GM19240 (cell line): ENCODE measurements at regions not wholly inside any gene's neighbourhood (a gene's known extent, or its start where the extent isn't known, plus 50 kb on each side); places are given as distances from the start of the nearest gene placed in this dataset.

Experiments
- DNase-seq: peaks from one replicate; pipeline ENCODE4 v3.0.0; 2011; ENCODE audit warnings: low spot score; ENCODE audit not compliant: insufficient read length

DNA sequence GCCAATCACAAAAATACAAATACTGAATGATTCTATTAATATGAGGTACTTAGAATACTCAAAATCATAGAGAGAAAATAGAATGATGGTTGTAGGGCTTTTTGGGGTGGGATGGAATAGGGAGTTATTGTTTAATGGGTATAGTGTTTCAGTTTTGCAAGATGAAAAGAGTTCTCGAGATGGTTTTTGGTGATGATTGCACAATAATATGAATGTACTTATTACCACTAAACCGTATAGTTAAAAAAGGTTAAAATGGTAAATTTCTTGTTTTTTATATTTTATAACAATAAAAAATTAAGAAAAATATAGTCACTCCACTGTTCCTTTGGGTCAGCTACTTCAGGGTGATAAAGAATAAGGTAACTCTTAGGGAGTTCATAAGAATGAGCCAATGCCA, 560.1 kb downstream of the TDRD15 start:
- DNase-seq, result no peak

DNA sequence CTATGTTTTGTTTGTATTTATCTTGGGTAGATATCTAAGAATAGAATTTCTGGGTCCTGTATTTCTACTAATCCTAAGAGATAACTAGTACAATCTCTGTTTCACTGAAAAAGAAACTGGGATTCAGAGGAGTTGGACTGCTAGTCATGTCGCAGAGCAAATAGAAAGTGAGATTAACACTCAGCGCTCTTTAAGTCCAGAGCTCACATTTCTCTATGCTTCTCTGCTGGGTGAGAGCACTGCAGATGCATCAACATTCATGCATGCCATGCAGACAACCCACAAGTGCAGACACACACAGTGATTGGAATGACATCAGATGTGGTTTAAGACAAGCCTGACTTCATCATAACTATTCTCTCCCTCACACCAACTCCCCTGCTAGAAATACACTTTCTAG, 563.8 kb downstream of the TDRD15 start:
- no peak for DNase-seq

DNA sequence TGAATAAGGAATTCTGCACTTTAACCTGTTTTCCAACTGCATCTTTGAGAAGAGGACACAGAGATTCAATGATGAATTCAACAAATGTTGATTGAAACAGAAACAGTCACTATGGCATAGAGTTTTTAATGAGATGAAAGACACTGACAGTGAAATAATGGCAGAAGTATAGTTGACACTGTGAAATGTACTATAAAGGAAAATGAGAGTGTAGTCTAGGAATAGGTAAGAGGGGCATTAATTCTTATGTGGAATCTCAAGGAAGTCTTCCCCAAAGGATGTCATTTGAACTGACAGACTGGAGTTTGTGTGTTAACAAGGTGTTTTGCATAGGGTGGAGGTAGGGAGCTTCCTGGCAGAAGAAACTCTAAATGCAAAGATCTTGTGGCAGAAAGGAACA, 566.2 kb downstream of the TDRD15 start:
- no peak for DNase-seq

DNA sequence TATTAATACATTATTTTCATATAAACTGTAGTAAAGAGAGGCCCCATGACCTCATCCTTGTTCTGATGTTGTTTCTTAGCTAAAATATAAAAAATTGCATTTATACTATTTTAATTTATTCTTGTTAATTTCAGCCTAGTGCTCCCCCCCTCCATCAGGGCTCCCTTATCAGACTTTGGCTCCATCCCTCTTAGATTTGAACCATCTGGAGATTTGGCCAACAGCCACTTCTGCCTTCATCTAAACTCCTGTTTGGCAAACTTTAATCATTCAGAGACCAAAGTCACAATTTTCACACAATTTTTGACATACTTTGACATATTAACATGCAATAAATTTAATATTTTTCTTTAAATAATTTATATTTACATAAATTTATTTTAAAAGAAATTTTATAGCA, 569.3 kb downstream of the TDRD15 start:
- no peak for DNase-seq

DNA sequence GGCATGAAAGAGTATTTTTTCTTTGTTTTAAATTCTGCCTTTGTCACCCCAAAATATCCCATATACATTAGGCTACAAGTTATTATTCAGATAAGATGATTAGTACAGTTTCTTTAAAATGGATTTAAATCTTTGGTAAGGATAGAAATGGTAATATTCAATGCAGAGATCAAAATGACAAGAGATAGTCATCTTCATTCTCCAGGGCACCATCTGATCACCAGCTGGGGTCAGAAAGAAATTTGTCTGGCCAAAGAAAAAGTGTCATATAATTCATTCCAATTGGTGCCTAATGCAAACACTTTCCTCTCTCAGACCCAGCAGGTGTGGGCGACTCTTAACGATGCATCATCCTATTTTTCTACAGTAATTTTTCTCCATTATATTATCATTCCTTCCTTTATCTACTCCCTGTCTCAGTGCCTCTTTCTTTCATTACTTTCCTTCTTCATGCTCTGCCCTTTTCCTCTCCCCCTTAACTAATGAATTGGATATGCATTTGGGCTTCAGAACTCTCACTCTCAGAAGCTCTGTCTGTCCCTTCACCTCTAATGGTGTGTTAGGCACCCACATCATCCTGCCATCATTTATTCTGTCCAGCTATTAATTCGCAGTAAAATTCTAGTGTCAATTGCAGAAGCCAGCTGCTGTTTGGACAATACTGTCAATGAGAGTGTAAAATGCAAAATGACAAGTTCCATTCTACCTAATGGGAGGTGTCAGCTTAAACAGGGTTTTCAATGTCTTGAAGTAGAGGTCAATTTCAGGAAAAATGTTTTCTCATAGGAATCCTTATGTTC, 570.5 kb downstream of the TDRD15 start:
- DNase-seq, result no peak

DNA sequence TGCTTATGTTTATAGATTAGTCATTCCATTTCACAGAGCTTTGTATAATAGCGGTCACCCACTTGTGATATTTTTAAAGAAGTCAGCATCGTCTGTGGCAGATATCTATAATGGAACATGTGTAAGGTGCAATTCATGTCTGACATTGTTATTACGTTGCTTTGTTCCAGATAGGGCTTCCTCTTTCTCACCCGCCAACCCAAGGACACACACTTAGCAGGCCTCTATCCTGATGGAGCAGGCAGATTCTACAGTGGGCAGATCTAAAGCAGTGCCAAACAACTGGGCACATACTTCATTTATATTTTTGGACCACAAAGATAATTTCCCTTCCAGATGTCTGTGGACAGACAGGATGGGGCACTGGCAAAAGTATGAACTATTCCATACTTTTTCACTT, 573.1 kb downstream of the TDRD15 start:
- DNase-seq, result no peak

DNA sequence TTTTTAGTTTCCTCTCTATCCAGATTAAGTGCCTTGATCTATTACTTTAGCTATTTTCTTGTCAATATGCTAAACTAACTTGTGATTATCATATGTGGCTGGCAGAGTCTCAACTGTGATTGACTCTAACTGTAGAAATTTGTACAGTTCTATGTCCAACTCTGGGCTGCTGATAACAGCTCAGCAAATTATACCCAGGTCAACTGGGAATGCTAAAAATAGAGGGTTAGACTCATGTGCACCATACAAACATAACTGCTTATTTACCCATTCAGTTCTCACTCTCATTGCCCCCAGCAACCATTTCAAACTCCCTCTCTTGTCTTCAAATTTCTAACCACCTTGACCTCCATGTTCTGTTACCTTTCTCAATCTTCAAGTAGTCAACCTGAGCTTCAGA, 576.9 kb downstream of the TDRD15 start:
- DNase-seq, result no peak

DNA sequence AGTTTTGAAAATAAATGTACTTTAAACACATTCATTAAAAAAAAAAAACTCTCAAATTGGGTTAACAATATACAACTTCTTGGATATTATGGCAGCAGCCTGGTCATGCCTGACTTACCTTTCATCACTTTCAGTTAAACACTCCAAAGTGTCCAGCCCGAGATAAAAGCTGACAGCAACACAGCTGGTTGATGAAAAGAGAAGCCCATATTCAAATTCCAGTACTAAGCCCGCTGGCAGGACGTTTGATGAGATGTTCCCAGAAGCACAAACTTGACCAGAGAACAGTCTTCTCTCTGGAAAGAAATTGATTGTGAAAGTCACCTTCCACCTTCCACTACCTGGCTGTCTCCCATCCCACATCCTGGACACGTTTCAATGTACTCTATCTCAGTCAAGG, 586.3 kb downstream of the TDRD15 start:
- DNase-seq, result no peak

DNA sequence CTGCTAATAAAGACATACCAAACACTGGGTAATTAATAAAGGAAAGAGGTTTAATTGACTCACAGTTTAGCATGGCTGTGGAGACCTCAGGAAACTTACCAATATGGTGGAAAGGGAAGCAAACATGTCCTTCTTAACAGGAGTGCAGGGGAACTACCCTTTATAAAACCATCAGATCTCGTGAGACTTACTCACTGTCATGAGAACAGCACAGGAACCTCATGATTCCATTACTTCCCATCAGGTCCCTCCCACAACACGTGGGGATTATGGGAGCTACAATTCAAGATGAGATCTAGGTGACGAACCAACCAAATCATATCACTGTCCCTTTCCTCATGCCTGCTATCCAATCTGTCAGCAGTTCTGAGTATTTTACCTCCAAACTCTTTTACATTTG, 586.7 kb downstream of the TDRD15 start:
- DNase-seq, result no peak

DNA sequence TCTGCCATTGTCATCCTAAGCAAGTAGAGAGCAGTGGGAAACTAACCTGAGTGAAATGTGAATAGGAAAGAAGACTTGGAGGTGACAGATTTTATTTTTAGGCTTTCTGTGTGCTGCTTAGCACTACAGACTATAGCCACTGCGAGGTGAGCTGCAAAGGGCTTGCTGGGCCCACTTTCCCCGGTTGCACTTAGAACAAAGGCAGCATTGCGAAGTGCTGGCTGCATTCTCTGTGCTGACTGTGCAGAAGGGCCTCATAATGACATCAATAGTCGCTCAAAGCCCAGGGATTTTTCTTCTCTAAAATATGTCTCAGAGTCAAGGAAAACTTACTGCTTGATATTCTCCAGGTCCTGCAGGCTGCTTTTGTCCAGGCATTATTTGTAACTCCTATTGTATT, 592.1 kb downstream of the TDRD15 start:
- DNase-seq, result no peak

DNA sequence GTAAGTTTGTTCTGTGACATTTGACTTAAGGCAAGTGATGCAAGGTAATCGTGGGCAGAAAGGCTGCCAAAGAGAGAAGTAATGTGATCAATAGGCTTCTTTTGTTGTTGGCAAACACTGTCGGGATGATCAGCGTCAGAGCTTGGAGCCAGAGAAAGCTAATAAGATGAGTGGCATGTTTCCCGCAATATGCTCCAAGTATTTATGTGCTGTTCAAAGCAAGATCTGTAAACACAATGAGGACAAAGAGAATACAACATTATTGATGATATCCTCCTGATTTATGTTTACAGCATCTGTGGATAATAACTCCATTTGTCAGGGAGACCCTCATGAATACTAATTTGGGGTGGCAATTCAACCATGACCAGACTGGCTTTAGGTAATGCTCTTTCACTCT, 603.3 kb downstream of the TDRD15 start:
- DNase-seq, result no peak

DNA sequence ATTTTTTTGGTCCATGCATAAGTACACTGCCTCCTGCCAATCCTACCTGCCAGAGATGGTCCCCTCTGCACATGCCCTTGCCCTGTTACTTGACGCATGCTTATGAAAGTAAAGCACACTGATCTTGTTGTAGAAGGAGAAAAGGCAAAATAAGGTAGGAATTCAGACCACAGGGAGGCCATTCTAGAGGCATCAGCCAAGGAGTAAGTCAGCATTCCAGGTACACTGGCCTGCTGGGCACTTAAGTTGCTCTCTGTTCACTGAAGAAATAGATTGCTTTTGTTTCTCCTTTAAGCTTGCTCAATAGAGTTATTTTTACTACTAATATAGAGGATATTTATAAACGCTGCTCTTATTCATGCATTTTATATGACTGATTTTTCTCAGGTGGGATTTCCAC, 604.4 kb downstream of the TDRD15 start:
- DNase-seq, result no peak

DNA sequence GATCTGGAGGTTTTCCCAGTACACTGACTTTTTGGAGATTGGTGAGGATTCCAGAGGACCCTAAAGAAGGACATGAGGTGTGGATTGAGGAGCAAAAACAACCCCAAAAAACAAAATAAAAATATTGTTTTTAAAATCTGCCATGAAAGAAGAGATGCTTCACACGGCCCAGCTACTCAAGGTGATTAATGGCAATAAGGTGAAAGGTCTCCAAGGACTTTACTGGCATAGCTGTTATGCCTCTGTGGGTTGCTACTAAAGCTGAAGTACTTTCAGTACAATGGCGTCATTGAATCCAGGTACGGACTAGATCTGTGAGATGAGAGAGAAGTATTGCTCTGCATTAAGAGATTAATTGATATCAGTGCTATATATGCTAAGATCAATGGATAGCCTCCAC, 606.4 kb downstream of the TDRD15 start:
- no peak for DNase-seq

DNA sequence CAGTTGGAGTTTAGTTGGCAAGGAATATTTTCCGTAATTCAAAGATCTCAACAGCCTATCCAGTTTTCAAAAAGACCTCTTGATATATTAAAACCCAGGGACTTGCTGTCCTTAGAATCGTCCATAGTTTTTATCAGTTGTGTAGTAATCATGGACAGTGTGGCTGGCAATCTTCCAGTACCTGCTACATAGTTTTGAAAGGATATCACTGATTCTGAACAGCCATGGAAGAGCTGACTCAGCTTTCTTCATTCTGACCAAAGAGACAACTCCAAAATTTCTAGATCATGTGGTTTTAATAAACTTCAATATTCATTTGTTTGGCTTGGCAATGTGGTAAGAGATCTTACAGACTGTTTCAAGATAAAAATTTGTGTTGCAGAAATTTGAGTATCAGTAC, 616.7 kb downstream of the TDRD15 start:
- DNase-seq, result no peak

DNA sequence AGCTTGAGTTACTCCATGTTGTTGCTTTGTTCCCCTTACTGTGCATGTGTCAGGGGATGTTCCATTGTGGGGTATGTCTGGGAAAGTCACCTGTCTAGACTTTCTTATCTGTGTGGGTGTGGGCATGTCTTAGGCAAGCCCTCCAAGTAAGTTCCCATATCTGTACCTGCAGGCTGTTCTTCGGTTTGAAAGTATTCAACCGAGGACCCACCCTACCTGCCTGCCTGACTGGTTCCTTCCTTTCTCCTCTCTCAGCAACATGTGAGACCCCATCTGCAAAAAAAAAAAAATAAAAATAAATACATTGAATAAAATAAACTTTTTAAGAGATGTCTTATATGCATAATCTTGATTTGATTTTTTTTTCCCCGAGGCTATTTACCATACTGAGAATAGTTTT, 622.7 kb downstream of the TDRD15 start:
- DNase-seq, result no peak

DNA sequence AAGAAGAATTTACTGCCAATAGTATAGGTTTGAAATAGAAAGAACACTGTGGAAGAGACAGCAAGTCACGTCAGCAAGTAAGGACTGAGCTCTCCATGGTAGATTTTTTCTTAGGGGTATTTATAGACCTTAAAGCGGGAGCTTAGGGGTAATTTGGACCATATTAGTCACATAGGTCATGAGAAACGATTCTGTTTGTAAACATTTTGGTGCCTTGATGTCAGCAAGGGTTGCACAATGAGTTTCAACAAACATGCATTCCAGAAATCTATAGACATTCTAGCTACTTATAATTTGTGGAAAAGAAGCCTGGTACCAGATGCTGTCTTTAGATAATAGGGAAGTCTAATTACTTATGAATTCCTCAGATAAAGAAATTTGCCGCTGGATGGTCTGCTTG, 624.7 kb downstream of the TDRD15 start:
- no peak for DNase-seq

DNA sequence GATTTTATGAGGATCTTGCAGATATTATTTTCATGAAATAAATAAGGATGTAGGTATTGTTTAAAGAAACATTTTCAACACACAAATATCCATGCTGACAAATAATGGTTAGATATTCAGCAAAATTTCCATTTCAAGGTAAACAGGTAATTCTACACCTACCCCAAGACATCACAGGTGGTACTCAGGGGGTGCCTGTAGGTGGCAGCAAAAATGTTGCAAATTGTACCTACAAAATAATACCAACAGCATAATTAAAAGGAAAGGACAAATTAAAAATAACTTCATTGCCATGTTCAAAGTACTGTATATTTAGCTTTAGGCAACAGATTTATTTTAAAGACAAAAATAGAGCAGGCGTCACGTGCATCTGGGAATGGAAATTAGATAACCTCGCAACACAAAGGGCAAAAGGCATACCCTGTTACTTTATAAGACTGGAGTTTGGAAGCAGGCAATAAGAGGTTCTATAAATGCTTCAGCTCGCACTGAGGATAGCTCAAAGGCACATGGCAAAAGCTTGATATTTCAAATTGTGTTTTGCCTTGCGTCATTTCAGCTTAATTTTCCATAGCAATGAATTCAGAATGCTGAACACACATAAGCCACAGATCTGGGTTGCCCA, 630.5 kb downstream of the TDRD15 start:
- DNase-seq, result no peak

DNA sequence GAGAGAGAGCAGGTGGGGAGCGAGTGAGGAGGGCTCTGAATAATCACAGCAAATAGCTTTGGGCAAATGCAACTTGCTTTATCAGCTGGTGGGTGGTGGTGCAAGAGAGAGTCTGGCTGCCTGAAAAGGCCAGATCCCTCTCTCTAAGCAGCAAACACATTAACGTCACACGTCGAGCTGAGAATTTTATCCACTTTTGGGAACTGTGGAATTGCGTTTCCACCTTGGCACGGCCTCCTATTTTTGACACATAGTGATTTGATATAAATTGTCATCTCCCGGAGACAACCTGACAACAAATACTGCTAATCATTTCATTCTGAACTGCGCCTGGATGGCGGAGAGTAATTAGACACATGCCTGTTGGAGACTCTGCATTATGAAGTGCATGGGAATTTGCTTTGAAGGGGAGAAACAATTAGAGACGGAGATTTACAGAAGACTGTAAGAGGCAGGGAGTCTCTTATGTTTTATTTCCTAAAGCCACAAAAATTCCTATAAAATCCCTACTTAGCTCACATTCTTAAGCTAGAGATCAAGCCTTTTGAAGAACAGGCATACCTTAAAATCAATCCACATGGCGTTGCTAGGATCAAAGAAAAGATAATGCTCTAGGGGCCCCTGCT, 634.1 kb downstream of the TDRD15 start:
- DNase-seq, result no peak

DNA sequence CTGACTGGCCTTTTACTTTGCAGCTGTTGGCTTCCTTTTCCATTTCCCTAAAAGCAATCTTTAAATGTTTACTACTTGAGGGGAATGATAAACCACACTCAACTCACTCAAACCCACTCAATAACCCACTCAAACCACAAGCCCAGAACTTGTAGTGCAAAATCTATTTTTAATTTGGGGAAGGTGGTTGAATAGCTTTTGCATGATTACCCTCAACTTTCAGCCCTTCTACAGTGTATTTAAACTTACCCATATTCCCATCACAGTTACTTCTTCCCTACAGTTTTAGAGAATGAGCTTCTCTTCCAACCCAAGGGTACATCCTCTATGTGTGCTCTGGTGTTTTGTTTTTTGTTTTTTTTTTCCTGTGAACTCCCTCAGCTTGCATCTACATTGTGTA, 636.1 kb downstream of the TDRD15 start:
- DNase-seq, result no peak

DNA sequence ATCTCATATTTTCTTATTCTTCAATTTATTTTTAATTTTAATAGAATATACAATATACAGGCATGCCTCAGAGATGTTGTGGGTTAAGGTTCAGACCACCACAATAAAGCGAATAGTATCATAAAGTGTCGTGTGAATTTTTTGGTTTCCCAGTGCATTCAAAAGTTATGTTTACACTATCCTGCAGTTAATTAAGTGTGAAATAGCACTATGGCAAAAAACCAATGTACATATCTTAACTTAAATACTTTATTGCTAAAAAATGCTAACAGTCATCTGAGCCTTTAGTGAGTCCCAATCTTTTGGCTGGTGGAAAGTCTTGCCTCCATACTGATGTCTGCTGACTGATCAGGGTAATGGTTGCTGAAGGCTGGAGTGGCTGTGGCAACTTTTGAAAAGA, 637.6 kb downstream of the TDRD15 start:
- DNase-seq, result no peak

DNA sequence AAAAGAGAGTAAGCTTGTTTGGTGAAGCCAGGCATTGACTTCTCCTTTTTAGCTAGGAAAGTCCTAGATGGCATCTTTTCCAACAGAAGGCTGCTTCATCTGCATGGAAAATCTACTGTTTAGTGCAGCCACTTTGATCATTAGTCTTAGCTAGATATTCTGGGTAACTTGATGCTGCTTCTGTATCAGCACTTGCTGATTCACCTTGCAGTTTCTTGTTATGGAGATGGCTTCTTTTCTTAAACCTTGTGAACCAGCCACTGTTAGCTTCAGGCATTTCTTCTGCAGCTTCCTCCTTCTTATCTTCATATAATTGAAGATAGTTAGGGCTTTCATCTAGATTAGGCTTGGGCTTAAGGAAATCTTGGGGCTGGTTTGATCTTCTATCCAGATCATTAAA, 639.7 kb downstream of the TDRD15 start:
- DNase-seq, result no peak

DNA sequence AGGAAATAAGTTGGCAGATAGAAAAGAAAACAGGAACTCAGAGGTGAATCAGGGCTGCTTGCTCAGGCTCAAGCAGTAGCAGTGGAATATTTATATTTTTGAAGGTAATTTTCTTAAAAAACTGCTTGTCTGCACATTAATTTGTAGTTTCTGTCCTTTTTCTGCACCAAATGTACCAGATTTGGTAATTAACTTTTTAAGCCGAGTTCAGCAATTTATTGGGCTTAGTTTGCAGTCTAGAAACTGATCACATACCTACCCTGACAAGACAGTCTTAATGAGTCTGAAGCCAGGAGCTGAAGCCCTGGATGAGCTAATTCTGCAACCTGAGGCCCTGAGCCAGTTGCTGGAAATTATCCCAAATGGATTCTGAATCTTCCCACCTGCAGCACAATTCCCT, 647.0 kb downstream of the TDRD15 start:
- DNase-seq, result no peak

DNA sequence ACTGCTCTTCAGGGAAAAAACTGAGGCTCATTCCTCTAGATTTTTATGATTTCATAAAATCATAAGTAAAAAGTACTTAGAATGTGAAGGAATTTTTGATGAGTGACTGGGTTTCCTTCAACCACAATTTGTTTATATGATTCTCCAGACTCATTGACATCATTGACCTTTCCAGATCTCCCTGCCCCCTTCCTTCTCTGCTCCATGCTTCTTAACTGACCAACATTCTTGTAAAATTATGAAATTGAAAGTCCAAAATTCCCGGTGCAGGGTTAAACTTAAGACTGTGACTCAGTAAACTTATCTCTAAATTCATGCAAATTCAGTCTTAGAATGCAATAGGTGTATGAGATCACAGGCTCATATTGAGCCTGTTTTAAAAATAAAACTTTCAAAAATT, 648.9 kb downstream of the TDRD15 start:
- DNase-seq, result no peak
